ENCODE measurements at regions not wholly inside any gene's neighbourhood (a gene's known extent, or its start where the extent isn't known, plus 50 kb on each side); places are given as distances from the start of the nearest gene placed in this dataset.

GRCh38 chr1:208931936-208932335, 651.6 kb upstream of the CAMK1G start:
- ChIA-PET POLR2A (no interaction called here), CTCF (interaction anchor here (0.8 kb wide), 1 partner anchor 8 kb away, joined by 3 read pairs; no protein-coding TSS in a partner anchor)
- Histone ChIP-seq H3K4me3 (ENCODE audit: low read depth, low read length) (no peak overlapping the region), H3K4me1 (ENCODE audit: control insufficient read depth, insufficient read depth, low read length) (no peaks in the 10 kb centered on the region; the same call in 1 of the 2 replicates), H3K36me3 (ENCODE audit: control insufficient read depth in 2 of 2, insufficient read depth in 1 of 2, low read length in 2 of 2) (no peaks in the 10 kb centered on the region), H3K27ac (ENCODE audit: extremely low read depth, low read depth, low read length) (no peak overlapping the region), H3K9me3 (ENCODE audit: control insufficient read depth, insufficient read depth, low read depth, low read length) (no peaks in the 10 kb centered on the region)
- no peak for TF ChIP-seq ZNF596 (tag by site-specific recombination; IDR thresholded peaks at IDR 0.05)
- no peak for TF ChIP-seq SCRT1 (tag by site-specific recombination; IDR thresholded peaks at IDR 0.05; ENCODE audit: borderline replicate concordance)
- no peak for TF ChIP-seq ZIC2 (tag by site-specific recombination; IDR thresholded peaks at IDR 0.05)
- TF ChIP-seq KLF8 (tag by site-specific recombination; IDR thresholded peaks at IDR 0.05), result no peak

DNA sequence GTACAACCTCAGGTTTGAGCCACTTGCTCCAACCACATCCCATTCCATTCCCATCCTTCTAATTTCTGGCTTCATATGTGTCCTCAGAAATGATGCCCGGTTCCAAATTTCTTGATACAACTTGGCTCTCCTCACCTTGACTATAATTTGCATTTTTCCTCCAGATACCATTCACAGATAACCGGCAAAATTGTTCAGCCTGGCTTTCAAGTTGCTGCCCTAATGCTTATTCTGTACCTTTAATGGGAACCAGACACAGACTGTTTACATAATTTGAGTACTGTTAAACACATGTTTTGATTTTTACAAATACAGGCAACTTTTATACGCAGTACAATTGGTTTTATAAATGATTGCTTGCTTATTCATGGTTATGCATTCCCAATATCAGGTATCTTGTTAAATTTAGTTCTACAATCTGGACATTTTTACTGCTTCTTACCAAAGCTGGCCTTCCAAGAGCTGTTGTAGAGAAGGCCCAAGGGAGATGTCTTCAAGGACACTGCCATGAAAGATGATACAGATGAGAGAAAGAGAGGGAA, 649.5 kb upstream of the CAMK1G start:
- ChIA-PET POLR2A (no interaction called here), CTCF (no interaction called here)
- Histone ChIP-seq H3K27ac (ENCODE audit: extremely low read depth, low read depth, low read length) (no peak overlapping the region), H3K4me1 (ENCODE audit: control insufficient read depth, insufficient read depth, low read length) (no peaks in the 10 kb centered on the region; the same call in 1 of the 2 replicates), H3K9me3 (ENCODE audit: control insufficient read depth, insufficient read depth, low read depth, low read length) (no peaks in the 10 kb centered on the region), H3K36me3 (ENCODE audit: control insufficient read depth in 2 of 2, insufficient read depth in 1 of 2, low read length in 2 of 2) (no peaks in the 10 kb centered on the region), H3K4me3 (ENCODE audit: low read depth, low read length) (no peak overlapping the region)
- TF ChIP-seq REST (tag by site-specific recombination; IDR thresholded peaks at IDR 0.05), result no peak
- TF ChIP-seq ZNF138 (tag by site-specific recombination; IDR thresholded peaks at IDR 0.05; ENCODE audit: borderline replicate concordance), result no peak
- TF ChIP-seq, protein P1, sequence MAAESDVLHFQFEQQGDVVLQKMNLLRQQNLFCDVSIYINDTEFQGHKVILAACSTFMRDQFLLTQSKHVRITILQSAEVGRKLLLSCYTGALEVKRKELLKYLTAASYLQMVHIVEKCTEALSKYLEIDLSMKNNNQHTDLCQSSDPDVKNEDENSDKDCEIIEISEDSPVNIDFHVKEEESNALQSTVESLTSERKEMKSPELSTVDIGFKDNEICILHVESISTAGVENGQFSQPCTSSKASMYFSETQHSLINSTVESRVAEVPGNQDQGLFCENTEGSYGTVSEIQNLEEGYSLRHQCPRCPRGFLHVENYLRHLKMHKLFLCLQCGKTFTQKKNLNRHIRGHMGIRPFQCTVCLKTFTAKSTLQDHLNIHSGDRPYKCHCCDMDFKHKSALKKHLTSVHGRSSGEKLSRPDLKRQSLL (tag by site-specific recombination; IDR thresholded peaks at IDR 0.05), result no peak
- TF ChIP-seq ZSCAN30 (tag by site-specific recombination; IDR thresholded peaks at IDR 0.05), result no peak
- TF ChIP-seq TSHZ1 (tag by site-specific recombination; IDR thresholded peaks at IDR 0.05; ENCODE audit: borderline replicate concordance), result no peak
- TF ChIP-seq, protein P2, sequence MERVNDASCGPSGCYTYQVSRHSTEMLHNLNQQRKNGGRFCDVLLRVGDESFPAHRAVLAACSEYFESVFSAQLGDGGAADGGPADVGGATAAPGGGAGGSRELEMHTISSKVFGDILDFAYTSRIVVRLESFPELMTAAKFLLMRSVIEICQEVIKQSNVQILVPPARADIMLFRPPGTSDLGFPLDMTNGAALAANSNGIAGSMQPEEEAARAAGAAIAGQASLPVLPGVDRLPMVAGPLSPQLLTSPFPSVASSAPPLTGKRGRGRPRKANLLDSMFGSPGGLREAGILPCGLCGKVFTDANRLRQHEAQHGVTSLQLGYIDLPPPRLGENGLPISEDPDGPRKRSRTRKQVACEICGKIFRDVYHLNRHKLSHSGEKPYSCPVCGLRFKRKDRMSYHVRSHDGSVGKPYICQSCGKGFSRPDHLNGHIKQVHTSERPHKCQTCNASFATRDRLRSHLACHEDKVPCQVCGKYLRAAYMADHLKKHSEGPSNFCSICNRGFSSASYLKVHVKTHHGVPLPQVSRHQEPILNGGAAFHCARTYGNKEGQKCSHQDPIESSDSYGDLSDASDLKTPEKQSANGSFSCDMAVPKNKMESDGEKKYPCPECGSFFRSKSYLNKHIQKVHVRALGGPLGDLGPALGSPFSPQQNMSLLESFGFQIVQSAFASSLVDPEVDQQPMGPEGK (tag by site-specific recombination; IDR thresholded peaks at IDR 0.05), result no peak
- TF ChIP-seq ZFP3 (tag by site-specific recombination; IDR thresholded peaks at IDR 0.05; ENCODE audit: low read depth), result no peak
- no peak for TF ChIP-seq ZNF544 (tag by site-specific recombination; IDR thresholded peaks at IDR 0.05)
- no peak for TF ChIP-seq ZFP69B (tag by site-specific recombination; IDR thresholded peaks at IDR 0.05)
- no peak for TF ChIP-seq ZNF701 (tag by site-specific recombination; IDR thresholded peaks at IDR 0.05)
- no peak for TF ChIP-seq TCF7L2 (IDR thresholded peaks at IDR 0.05; ENCODE audit: borderline replicate concordance, low read depth, low read length)
- TF ChIP-seq ZNF426 (tag by site-specific recombination; IDR thresholded peaks at IDR 0.05), result no peak
- no peak for TF ChIP-seq ZNF416 (tag by site-specific recombination; IDR thresholded peaks at IDR 0.05)
- no peak for TF ChIP-seq ZNF174 (tag by site-specific recombination; IDR thresholded peaks at IDR 0.05)
